Left ventricle myocardium inferior (tissue), 1 donor: ENCODE measurements at regions not wholly inside any gene's neighbourhood (a gene's known extent, or its start where the extent isn't known, plus 50 kb on each side); places are given as distances from the start of the nearest gene placed in this dataset.

ENCODE experiments used
- DNase-seq: peaks from one replicate; pipeline ENCODE4 v3.0.0-alpha.2; 2020
- H3K27ac ChIP-seq: fragments of 200-600 bp; replicated peaks from 2 replicates; pipeline ENCODE4 v1.8.0; 2021
- H3K27me3 ChIP-seq: fragments of 200-600 bp; 2 replicates; pipeline ENCODE4 v1.8.0; 2021; ENCODE audit warnings: low read depth
- H3K36me3 ChIP-seq: fragments of 200-600 bp; 2 replicates; pipeline ENCODE4 v1.8.0; 2021
- H3K4me1 ChIP-seq: fragments of 200-600 bp; 2 replicates; pipeline ENCODE4 v1.8.0; 2021
- H3K4me3 ChIP-seq: fragments of 200-600 bp; 2 replicates; pipeline ENCODE4 v1.8.0; 2021; ENCODE audit warnings: mild to moderate bottlenecking, moderate library complexity
- H3K9me3 ChIP-seq: fragments of 200-600 bp; replicated peaks from 2 replicates; pipeline ENCODE4 v1.8.0; 2021
- intact Hi-C: fragments of 100-400 bp; cut with micrococcal nuclease; formaldehyde crosslinking; loops from one replicate; pipeline ENCODE4 v1.11.0; 2022
- TF ChIP-seq, protein P1 (sequence below): fragments of 200-600 bp; IDR thresholded peaks from 2 replicates; pipeline ENCODE4 v1.8.0; 2021; ENCODE audit warnings: antibody characterized with exemption, mild to moderate bottlenecking, borderline replicate concordance
- donor health status: DM: no; HTN: yes; CAD: no; lungs with severe emphysema.

DNA sequence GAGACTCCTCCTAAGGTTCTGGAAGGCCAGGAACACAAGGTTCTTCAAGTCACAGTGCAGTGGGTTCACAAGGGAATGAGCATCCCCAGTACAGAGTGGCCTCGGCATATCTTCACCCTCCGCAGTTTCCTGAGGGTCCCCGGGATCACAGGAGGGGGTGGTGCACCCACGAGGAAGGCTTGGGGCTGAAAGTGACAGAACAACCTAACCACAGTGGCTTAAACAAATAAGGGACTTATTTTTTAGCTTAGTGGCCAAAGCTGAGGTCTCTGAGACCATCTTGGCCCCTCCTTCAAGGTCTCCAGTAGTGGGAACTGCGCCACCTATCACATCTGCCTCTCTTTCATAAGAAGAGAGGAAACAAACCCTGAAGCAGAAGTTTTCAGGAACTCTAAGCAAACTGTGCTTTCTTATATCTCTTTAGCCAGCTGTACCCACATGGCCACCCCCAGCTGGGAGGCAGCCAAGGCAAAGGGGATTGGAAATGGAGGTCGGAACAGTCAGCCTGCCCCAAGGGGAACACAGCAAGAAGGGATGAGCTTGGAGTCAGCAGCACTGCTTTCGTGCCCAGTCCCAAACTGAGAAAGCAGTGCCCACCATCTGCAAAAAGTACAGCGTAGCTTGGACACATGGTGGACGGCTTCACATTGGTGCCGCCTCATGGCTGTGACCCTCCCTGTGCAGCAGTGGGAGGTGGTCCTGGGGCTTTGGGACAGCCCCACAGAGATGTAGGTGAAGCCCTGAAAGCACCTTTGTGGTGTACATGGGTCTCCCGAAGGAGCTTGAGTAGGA, 260.0 kb upstream of the ID2 start:
- no peaks in the 10 kb centered on the region for H3K9me3 ChIP-seq
- intact Hi-C loops, result no loop called here
- no peaks in the 10 kb centered on the region for H3K36me3 ChIP-seq
- no peaks in the 10 kb centered on the region for H3K27me3 ChIP-seq
- H3K4me3 ChIP-seq, result no peak overlapping the region
- TF ChIP-seq, protein P1, sequence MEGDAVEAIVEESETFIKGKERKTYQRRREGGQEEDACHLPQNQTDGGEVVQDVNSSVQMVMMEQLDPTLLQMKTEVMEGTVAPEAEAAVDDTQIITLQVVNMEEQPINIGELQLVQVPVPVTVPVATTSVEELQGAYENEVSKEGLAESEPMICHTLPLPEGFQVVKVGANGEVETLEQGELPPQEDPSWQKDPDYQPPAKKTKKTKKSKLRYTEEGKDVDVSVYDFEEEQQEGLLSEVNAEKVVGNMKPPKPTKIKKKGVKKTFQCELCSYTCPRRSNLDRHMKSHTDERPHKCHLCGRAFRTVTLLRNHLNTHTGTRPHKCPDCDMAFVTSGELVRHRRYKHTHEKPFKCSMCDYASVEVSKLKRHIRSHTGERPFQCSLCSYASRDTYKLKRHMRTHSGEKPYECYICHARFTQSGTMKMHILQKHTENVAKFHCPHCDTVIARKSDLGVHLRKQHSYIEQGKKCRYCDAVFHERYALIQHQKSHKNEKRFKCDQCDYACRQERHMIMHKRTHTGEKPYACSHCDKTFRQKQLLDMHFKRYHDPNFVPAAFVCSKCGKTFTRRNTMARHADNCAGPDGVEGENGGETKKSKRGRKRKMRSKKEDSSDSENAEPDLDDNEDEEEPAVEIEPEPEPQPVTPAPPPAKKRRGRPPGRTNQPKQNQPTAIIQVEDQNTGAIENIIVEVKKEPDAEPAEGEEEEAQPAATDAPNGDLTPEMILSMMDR, result no peak
- no peak for DNase-seq
- no peak overlapping the region for H3K27ac ChIP-seq
- H3K4me1 ChIP-seq, result peaks cover 5% of the 10 kb centered on the region

GRCh38 chr2:8422450-8422800, 259.4 kb upstream of the ID2 start:
- TF ChIP-seq, protein P1, result no peak
- H3K36me3 ChIP-seq, result no peaks in the 10 kb centered on the region
- intact Hi-C loops, result no loop called here
- no peaks in the 10 kb centered on the region for H3K9me3 ChIP-seq
- no peaks in the 10 kb centered on the region for H3K27me3 ChIP-seq
- no peak overlapping the region for H3K4me3 ChIP-seq
- no peak for DNase-seq
- H3K27ac ChIP-seq, result no peak overlapping the region
- peaks cover 5% of the 10 kb centered on the region for H3K4me1 ChIP-seq

GRCh38 chr2:8424997-8425900, 256.6 kb upstream of the ID2 start:
- no peak for DNase-seq
- H3K36me3 ChIP-seq, result no peaks in the 10 kb centered on the region
- no peak overlapping the region for H3K4me3 ChIP-seq
- intact Hi-C loops, result no loop called here
- no peak overlapping the region for H3K27ac ChIP-seq
- no peaks in the 10 kb centered on the region for H3K27me3 ChIP-seq
- TF ChIP-seq, protein P1, result no peak
- no peaks in the 10 kb centered on the region for H3K9me3 ChIP-seq
- H3K4me1 ChIP-seq, result peaks cover 5% of the 10 kb centered on the region

DNA sequence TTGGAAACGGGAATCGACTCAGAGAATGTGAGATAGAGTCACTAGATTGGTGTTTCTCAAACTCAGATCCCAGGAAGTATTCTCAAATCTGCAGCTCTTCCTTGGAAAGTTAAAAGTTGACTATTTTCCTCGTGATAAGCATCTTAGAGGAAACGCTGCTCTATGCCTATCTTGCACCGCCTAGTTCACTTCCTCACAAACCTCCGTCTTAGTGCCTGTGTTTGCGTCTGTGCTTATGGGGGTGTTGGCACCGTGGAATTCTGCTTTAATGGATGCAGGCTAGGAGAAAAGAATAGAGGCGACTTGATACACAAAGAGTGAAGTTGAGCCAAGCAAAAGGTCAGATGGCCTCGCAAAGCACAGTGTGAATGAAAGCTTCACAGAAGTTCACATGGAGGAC, 255.3 kb upstream of the ID2 start:
- no peak for DNase-seq
- Histone ChIP-seq H3K27ac (no peak overlapping the region), H3K4me3 (no peak overlapping the region), H3K4me1 (peaks cover 5% of the 10 kb centered on the region), H3K9me3 (no peaks in the 10 kb centered on the region), H3K27me3 (no peaks in the 10 kb centered on the region), H3K36me3 (no peaks in the 10 kb centered on the region)
- TF ChIP-seq, protein P1, result no peak
- intact Hi-C loops, result no loop called here

DNA sequence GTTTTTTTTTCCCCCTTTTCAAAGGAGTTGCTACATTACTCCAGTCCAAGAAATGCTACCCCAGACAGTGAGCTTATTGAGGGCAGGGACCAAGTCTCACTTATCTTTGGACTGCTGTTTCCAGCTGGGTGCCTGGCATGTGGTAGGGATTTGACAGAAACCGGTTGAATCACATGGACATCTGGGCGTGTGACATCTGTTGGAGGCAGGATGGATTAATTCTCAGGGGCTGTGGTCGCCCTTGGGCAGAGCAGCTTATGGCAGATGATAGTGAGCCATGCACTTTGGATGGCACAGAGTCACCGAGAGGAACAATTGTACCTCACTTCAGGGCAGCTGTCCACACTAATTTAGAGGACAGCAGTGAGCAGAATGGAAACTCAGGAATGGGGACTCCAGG, 254.6 kb upstream of the ID2 start:
- Histone ChIP-seq H3K4me3 (no peak overlapping the region), H3K36me3 (no peaks in the 10 kb centered on the region), H3K27me3 (no peaks in the 10 kb centered on the region), H3K4me1 (peaks cover 5% of the 10 kb centered on the region), H3K9me3 (no peaks in the 10 kb centered on the region), H3K27ac (no peak overlapping the region)
- no peak for DNase-seq
- intact Hi-C loops, result no loop called here
- TF ChIP-seq, protein P1, result no peak
